ENCODE measurements at regions not wholly inside any gene's neighbourhood (a gene's known extent, or its start where the extent isn't known, plus 50 kb on each side); places are given as distances from the start of the nearest gene placed in this dataset.

DNA sequence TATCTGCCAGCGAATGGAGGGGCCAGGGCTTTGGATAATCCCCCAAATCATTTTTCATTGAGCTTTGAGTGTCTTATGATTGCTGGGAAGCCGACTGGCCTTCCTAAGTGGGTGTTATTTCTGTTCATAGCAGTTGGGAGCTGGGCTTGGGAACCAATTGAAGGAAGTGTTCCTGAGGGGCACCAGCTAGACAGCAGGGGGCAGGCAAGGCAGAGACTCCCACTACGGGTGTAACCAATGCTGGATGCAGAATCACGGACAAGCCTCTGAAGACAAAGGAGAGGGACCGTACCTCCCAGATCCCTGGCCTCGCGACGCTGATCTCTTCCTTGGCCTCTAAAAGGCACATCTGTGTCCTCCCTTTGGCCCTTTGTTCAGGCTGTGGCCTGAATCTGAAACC lies 149.0 kb upstream of the PRMT8 start:
- Mint-ChIP-seq H3K36me3 (ENCODE audit: insufficient read depth, unreplicated experiment) (no peaks in the 10 kb centered on the region), H3K9me3 (ENCODE audit: unreplicated experiment) (no peaks in the 10 kb centered on the region), H3K4me1 (ENCODE audit: insufficient read depth, unreplicated experiment) (peaks cover 7% of the 10 kb centered on the region), H3K27me3 (ENCODE audit: insufficient read depth, unreplicated experiment) (no peaks in the 10 kb centered on the region), H3K27ac (ENCODE audit: low read depth, unreplicated experiment) (no peak overlapping the region), H3K4me3 (ENCODE audit: unreplicated experiment) (no peak overlapping the region)
- TF ChIP-seq, protein P1, sequence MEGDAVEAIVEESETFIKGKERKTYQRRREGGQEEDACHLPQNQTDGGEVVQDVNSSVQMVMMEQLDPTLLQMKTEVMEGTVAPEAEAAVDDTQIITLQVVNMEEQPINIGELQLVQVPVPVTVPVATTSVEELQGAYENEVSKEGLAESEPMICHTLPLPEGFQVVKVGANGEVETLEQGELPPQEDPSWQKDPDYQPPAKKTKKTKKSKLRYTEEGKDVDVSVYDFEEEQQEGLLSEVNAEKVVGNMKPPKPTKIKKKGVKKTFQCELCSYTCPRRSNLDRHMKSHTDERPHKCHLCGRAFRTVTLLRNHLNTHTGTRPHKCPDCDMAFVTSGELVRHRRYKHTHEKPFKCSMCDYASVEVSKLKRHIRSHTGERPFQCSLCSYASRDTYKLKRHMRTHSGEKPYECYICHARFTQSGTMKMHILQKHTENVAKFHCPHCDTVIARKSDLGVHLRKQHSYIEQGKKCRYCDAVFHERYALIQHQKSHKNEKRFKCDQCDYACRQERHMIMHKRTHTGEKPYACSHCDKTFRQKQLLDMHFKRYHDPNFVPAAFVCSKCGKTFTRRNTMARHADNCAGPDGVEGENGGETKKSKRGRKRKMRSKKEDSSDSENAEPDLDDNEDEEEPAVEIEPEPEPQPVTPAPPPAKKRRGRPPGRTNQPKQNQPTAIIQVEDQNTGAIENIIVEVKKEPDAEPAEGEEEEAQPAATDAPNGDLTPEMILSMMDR (IDR thresholded peaks at IDR 0.05; ENCODE audit: unreplicated experiment) = peak; percentile 19
- BruUV-seq (replicated peaks) = no TSS peak
- peak; percentile 10 for DNase-seq (ENCODE audit: unreplicated experiment)
- ChIA-PET CTCF (interaction anchor here (1.0 kb wide), 3 partner anchors 14 to 339 kb away, joined by 3 read pairs; no protein-coding TSS in a partner anchor), POLR2A (no interaction called here)
- intact Hi-C loops (cut with micrococcal nuclease) = loop anchor here (10.0 kb wide), 1 partner anchor 183 kb away; no protein-coding TSS in a partner anchor

DNA sequence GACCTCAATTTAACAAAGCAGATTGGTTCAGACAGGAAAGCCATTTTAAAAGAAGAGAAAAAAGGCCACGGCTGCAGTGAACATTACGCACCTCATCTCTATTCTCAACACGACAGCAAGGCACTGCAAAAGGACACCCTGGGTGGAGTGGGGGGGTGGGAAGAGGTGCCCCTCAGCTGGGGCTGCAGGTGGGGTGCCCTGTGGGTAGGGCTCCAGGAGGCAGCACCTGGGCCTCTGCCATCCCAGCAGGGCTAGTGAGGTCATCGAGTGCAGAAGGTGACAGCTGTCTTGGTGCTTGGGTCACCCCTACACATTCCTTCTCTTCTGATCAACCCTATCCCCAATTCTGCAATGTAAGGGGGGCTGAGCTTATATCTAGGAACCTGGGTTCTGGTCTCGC lies 142.9 kb upstream of the PRMT8 start:
- H3K27me3 Mint-ChIP-seq (ENCODE audit: insufficient read depth, unreplicated experiment) = no peaks in the 10 kb centered on the region
- H3K4me3 Mint-ChIP-seq (ENCODE audit: unreplicated experiment) = no peak overlapping the region
- CTCF ChIA-PET = interaction anchor here (0.6 to 1.1 kb wide), 2 partner anchors 12 to 429 kb away, joined by 3 to 4 read pairs; no protein-coding TSS in a partner anchor
- no peaks in the 10 kb centered on the region for H3K4me1 Mint-ChIP-seq (ENCODE audit: insufficient read depth, unreplicated experiment)
- H3K36me3 Mint-ChIP-seq (ENCODE audit: insufficient read depth, unreplicated experiment) = no peaks in the 10 kb centered on the region
- no peak for DNase-seq (ENCODE audit: unreplicated experiment)
- BruUV-seq (replicated peaks) = no TSS peak
- no peak overlapping the region for H3K27ac Mint-ChIP-seq (ENCODE audit: low read depth, unreplicated experiment)
- TF ChIP-seq, protein P1 (IDR thresholded peaks at IDR 0.05; ENCODE audit: unreplicated experiment) = no peak
- no peaks in the 10 kb centered on the region for H3K9me3 Mint-ChIP-seq (ENCODE audit: unreplicated experiment)
- POLR2A ChIA-PET = no interaction called here
- intact Hi-C loops (cut with micrococcal nuclease) = loop anchor here (10.0 kb wide), 1 partner anchor 177 kb away; no protein-coding TSS in a partner anchor

DNA sequence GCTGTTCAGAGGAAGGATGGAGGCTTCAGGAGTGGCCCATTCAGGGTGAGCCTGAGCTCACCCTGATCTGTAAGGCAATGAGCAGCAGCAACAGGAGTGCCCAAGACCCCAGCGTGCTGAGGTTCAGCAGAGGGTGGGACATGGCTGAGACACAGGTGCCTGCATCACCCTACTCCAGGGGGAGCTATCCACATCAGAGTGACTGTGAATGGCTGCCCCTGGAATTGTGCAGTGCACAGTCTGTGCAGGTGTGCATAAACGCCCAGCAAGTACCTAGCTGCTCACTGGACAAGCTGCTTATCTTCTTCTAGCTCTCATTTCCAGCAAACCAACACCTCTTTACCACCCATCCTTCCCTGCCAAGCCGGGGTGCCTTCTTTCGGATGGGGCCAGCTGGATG lies 140.6 kb upstream of the PRMT8 start:
- intact Hi-C loops (cut with micrococcal nuclease) = no loop called here
- no TSS peak for BruUV-seq (replicated peaks)
- H3K27me3 Mint-ChIP-seq (ENCODE audit: insufficient read depth, unreplicated experiment) = no peaks in the 10 kb centered on the region
- TF ChIP-seq, protein P1 (IDR thresholded peaks at IDR 0.05; ENCODE audit: unreplicated experiment) = no peak
- ChIA-PET CTCF (interaction anchor here (1.1 to 3.8 kb wide), 3 partner anchors 36 to 426 kb away, joined by 4 to 12 read pairs (median 4); no protein-coding TSS in a partner anchor), POLR2A (interaction anchor here (0.6 kb wide), 1 partner anchor 44 kb away, joined by 4 read pairs; no protein-coding TSS in a partner anchor)
- H3K4me3 Mint-ChIP-seq (ENCODE audit: unreplicated experiment) = no peak overlapping the region
- DNase-seq (ENCODE audit: unreplicated experiment) = no peak
- no peaks in the 10 kb centered on the region for H3K4me1 Mint-ChIP-seq (ENCODE audit: insufficient read depth, unreplicated experiment)
- H3K9me3 Mint-ChIP-seq (ENCODE audit: unreplicated experiment) = no peaks in the 10 kb centered on the region
- no peaks in the 10 kb centered on the region for H3K36me3 Mint-ChIP-seq (ENCODE audit: insufficient read depth, unreplicated experiment)
- H3K27ac Mint-ChIP-seq (ENCODE audit: low read depth, unreplicated experiment) = no peak overlapping the region

DNA sequence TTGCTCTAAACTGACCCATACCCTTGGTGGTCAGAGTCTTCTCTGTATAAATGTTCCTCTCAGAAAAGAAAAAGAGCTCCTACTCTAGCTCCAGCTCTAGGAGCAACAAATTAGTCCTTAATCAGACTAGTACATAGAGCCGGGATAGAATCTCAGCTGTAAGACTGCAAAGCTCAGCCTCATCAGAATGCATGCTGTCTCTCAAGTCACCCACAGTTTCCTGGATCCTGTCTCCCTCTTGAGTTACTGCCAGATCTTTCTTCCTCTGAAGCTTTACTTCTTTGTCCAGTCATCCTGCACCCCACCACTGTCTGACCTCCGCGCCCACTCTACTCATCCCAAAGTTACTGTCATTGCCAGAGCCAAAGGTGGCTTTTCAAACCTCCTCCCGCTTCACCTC lies 139.3 kb upstream of the PRMT8 start:
- Mint-ChIP-seq H3K4me1 (ENCODE audit: insufficient read depth, unreplicated experiment) (no peaks in the 10 kb centered on the region), H3K4me3 (ENCODE audit: unreplicated experiment) (no peak overlapping the region), H3K36me3 (ENCODE audit: insufficient read depth, unreplicated experiment) (no peaks in the 10 kb centered on the region), H3K9me3 (ENCODE audit: unreplicated experiment) (no peaks in the 10 kb centered on the region), H3K27ac (ENCODE audit: low read depth, unreplicated experiment) (no peak overlapping the region), H3K27me3 (ENCODE audit: insufficient read depth, unreplicated experiment) (no peaks in the 10 kb centered on the region)
- CTCF ChIA-PET = interaction anchor here (0.5 to 3.8 kb wide), 4 partner anchors 14 to 296 kb away, joined by 3 to 12 read pairs (median 3); no protein-coding TSS in a partner anchor
- TF ChIP-seq, protein P1 (IDR thresholded peaks at IDR 0.05; ENCODE audit: unreplicated experiment) = no peak
- no TSS peak for BruUV-seq (replicated peaks)
- intact Hi-C loops (cut with micrococcal nuclease) = no loop called here
- DNase-seq (ENCODE audit: unreplicated experiment) = no peak
- POLR2A ChIA-PET = no interaction called here
